ENCODE measurements at regions not wholly inside any gene's neighbourhood (a gene's known extent, or its start where the extent isn't known, plus 50 kb on each side); places are given as distances from the start of the nearest gene placed in this dataset.

GRCh38 chr1:22267413-22268175 is 124.7 kb upstream of the WNT4 start:
- DNase-seq, result no peak

GRCh38 chr1:22268327-22268726 is 125.4 kb upstream of the WNT4 start:
- DNase-seq, result no peak

- no peak for DNase-seq
Measured at GRCh38 chr1:22271847-22272801, 129.2 kb upstream of the WNT4 start.

- no peak for DNase-seq
Measured at GRCh38 chr1:22273686-22274681, 131.1 kb upstream of the WNT4 start.

DNA sequence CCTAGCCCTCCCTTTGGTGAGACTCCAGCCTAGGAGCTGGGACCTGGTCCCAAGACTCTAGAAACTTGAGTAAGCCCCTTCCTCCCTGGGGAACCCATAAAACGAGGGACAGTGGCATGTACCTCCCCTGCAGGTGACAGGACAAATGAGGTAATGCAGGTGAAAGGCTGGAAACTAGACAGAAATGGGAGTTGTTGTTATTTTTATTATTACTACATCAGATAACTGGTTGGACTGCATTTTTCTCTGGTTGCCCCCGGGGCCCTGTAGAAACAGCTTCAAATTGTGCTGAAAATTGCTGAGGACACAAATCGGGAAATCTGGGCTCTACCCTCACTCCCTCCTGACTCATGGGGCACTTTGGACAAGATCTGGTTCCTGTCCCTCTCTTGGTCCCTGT is 132.3 kb upstream of the WNT4 start:
- DNase-seq, result no peak

- DNase-seq, result no peak
Measured at GRCh38 chr1:22275626-22276395, 132.9 kb upstream of the WNT4 start.

- no peak for DNase-seq
Measured at GRCh38 chr1:22276396-22276748, 133.5 kb upstream of the WNT4 start.

DNA sequence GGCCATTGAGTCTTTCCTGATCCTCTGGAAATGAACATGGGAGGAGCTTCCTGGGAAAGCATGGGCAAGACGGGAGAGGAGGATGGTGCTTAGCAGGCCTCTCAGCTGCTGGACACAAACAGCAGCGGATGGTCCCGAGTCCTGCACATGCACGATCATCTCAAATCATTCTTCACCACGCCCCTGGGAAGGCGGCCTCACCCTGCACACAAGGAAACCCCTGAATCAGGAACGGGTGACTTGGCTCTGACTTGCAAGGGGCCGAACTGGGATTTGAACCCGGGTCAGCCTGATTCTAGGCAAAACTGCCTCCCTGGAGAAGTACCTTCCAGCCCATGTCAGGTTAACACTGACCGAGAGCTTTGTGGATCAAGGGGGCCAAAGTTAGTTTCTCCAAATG is 134.8 kb upstream of the WNT4 start:
- DNase-seq, result no peak

GRCh38 chr1:22279735-22280134 is 136.8 kb upstream of the WNT4 start:
- DNase-seq, result no peak

DNA sequence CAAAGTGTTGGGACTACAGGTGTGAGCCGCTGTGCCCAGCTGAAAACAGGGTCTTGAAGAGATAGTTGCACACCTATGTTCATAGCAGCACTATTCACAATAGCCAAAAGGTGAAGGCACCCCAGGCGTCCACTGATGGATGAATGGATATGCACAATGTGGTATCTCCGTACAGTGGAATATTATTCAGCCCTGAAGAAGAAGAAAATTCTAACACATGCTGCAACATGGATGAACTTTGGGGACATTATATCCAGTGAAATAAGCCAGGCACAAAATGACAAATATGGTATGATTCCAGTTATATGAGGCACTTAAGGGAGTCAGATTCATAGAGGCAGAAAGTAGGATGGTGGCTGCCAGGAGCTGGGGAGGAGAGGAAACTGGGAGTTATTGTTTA is 137.6 kb upstream of the WNT4 start:
- no peak for DNase-seq

GRCh38 chr1:22281521-22282363 is 138.8 kb upstream of the WNT4 start:
- no peak for DNase-seq

GRCh38 chr1:22282364-22282995 is 139.6 kb upstream of the WNT4 start:
- no peak for DNase-seq

- no peak for DNase-seq
Measured at GRCh38 chr1:22283596-22283995, 140.7 kb upstream of the WNT4 start.

DNA sequence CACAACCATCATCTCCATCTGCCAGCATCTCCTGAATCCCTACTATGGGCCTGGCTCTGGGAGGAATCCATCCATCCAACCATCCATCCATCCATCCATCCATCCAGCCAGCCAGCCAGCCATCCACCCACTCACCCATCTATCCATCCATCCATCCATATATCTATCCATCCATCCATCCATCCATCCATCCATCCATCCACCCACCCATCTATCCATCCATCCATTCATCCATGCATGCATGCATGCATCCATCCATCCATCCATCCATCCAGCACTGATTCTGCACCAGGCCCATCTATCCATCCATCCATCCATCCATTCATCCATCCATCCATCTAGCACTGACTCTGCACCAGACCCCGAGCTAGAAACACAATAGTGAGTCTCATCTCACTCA is 141.3 kb upstream of the WNT4 start:
- DNase-seq, result no peak

DNA sequence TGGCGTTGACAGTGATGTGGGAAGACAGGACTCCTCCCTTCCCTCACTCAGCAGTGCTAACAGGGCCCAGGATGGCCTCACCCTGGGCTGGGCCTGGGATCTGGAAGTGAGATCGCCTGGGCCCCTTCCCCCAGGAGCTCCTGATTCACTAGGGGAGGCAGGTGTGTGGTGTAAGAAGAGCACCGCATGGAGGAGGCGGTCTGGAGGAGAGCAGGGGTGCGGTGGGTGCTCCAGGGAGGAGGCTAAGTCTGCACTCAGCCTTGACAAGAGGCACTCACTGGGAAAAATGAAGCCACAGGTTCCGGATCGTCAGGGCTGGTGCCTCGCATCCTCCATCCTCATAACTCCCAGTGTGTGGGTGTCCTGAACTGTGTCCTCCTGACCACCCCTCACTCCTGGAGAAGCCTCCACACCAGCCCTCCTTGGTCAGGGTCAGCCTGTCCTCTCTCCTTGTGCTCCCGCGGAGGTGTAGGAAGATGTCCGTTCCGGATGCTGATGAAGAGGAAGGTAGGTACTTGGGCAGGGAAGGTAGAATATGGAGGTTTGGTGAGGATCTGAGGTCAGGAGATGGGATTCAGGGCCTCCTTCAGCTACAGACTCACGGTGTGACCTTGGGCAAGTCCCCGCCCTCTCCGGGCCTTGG is 142.1 kb upstream of the WNT4 start:
- no peak for DNase-seq

DNA sequence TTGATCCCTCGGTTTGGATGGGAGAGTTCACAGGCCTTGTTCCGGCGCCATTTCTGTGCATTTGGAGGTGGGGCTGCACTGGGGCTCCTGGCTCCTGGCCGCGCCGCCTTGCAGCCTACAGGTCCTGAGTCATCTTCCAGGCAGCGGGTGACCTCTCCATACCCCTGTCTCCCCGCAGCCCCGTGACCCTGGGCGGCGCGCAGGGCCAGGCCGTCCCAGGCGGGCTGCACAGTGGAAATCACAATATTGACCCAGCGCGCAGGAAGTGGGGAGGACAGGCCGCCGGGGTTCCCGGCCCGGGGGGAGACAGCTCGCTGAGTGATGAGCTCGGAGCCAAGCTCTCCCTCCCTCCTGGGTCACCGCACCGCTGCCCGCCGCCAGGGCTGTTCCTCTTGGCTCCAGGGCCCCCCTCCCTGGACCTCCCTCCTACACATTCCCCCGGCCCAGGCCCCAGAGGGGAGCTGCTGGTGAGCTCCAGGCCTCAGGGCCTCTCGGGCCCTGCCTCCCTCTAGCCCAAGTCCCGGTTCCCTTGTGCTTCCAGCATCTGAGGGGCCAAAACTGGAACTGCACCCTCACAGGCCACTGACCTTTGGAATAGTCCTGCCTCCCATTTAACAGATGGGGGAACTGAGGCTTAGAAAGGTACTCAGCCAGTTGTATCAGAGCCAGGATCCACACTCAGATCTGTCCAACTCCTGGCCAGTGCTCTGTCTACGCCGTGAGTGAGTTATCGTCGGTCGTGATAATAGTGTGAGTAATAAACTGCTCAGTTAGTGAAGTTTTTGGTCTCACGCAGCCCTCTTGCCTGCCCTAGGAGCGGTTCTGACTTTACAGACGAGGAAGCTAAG is 142.9 kb upstream of the WNT4 start:
- no peak for DNase-seq

GRCh38 chr1:22286491-22286890 is 143.6 kb upstream of the WNT4 start:
- DNase-seq, result no peak

DNA sequence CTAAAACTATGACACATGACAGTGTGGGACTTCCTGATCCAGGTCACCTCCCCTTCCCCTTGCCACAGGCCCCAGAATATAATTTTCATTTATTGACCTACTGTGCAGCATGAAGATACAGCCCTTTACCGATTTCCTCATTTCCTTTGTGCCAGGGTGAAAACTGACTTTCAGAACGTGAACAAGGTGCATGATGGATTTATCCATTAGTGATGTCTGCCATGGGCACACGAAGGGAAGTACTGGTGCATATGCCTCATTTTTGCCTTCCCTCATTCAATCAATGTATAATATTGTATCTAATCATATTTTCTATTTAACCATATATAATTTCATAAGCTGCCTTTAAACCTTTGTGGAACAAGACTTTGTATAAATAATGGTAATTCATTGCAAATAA is 144.4 kb upstream of the WNT4 start:
- no peak for DNase-seq

GRCh38 chr1:22287946-22288520 is 145.1 kb upstream of the WNT4 start:
- no peak for DNase-seq

Data from NCI-H1417 treated with DMSO at 0.1 percent for 48 hours (cell line).